AG08396 (cell line): ENCODE measurements at regions not wholly inside any gene's neighbourhood (a gene's known extent, or its start where the extent isn't known, plus 50 kb on each side); places are given as distances from the start of the nearest gene placed in this dataset.

Source experiments
- DNase-seq: peaks from one replicate; pipeline ENCODE4 v3.0.0; 2012; ENCODE audit warnings: low spot score, mixed read lengths

DNA sequence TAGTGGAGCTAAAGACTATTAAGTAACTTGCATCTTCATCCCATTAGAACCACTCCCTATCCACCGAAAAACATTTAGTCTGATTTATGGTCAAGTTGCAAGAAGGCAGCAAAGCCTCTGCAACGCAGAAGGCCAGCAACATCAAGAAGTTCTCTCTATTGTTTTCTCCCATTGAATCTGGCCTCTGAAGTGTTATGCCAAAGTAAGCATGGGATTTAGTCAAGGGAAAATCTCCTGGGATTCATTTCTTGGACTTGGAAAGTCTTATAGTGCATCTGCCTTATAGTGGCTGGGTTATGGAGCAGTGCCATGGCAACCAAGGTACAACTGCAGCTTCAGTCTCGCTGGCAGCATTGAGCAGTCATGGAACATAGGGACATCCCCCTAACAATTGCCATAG lies 87.7 kb upstream of the KRR1 start:
- DNase-seq, result no peak

DNA sequence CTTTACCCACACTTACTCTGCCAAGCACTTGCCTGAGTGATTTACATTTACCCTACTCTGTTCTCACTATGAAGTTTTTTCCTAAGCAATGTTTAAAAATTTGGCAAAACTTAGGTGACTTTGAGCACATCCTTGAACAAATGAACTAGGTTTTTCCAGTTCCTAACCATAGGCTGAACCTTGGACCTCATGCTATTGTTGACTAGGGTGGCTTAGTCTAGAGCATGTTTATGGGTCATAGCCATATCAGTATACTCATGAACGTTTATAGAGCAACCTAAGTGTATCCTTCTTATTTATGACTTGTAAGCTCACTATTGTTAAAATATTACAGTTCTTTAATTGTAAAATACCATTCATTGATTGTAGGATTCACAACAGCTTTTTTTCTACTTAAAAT lies 85.0 kb upstream of the KRR1 start:
- no peak for DNase-seq

DNA sequence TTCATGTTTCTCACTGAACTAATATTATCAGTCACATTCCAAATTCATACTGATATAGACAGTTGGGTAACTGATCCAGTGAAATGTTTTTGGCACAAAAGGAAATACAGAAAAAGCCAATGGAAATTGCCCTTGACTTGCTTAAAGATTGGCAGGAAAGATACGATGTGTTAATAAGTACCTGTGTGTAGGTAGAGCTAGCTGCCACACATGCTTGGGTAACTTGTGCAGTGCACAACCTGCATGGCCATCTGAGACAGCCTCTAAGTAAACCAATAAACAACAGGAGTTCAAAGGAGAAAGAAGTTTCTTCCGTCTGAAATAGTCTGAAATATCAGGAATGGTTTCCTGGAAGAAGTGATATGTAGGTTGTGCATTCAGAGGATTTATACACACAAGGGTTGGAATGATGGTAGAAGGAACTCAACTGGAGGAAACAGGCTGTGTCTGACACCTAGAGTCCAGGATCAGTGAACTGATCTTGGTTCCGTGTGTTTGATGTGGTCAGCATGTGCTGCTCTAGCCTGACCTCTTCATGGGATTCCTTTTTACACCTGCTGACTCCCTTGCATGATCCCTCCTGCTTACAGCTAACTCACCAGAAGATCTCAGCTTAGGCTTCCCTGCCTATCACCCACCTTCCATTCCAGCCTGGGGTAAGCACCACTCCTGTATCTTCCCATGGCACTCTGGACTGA lies 81.4 kb upstream of the KRR1 start:
- no peak for DNase-seq

DNA sequence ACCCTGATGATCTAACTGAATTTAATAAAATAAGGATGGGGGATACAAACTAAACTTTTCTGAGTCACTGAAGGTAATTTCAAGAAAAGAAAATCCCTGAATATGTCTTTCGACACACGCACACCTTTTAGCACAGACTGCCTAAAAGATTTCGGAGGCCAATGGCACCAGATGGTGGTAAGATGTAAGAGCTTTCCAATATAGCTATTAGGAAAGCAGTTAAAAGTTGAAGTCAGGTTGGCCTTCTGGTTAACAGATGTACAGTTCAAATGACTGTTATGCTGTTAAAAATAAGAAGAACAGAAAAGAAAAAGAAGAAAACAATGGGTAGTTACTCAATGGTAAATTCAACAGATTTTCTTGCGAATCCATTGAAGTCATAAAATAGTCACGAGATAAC lies 80.7 kb upstream of the KRR1 start:
- DNase-seq, result no peak

DNA sequence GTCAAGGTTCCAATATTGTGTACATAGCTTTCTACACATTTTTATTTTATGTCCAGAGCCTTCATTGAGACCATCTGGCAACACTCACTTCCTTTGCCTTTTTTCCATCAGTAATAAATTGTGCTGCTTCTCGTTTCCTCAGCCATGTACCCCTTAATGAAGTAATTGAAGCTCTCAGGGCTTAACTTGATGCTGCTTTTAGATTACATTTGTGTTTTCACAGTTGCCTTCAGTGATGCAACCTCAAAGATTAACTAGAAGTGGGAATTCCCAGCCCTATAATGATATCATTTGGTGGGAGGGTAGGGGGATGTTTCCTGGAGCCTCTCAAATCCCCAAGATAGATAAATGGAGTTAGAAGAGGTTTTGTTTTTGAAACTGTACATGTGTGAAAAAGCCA lies 80.2 kb upstream of the KRR1 start:
- DNase-seq, result no peak

DNA sequence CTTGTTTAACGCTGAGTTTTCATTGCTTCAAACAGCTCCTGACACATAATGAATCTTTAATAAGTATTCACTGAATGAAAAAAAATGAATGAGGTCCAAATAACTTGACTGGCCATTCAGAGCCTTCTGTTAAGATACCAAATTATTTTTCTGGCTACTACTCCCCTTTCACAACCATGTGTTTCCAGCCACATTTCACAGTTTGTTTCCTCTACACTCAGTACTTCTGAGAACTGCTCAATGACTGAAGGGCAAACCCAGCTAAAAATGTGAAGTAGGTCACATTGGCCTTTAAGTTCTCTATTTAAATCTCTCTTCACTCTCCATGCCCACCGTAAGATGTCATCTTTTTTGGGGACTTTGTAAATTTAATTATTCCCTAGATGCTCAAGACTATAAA lies 78.4 kb upstream of the KRR1 start:
- DNase-seq, result no peak

DNA sequence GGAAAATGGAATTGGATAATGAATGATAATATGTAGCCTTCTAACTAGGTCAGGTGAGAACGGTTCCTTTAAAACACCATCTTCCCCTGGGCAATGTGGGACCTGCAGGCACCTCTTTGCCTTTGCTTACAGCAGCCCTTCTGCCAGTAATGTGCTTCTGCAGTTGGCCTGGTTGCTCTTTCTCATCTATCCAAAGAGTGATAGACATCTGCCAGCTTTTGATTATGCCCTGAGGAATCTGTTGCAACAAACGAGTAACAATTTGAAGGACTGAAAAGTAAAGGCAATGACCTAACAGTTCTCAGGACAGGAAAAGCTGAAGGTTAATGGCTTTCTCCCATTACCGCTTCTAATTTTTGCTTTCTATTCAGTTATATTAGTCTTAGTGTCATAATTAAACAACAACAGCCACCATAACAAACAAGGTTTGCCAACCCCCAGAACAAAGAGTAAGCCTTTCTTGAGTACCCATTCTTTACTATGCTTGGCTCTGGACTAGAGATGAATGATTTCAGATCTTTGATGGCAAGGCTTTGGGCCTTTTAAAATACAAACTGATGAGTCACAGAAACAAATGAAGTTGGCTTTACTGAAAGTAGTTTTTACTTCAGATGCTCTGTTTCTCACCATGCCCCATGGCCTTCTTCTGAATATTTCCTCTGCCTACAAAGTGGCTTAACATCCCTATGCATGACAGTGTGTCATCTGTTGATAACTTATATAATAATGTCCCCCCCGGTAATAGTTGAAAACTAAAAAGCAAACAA lies 76.1 kb upstream of the KRR1 start:
- DNase-seq, result no peak

DNA sequence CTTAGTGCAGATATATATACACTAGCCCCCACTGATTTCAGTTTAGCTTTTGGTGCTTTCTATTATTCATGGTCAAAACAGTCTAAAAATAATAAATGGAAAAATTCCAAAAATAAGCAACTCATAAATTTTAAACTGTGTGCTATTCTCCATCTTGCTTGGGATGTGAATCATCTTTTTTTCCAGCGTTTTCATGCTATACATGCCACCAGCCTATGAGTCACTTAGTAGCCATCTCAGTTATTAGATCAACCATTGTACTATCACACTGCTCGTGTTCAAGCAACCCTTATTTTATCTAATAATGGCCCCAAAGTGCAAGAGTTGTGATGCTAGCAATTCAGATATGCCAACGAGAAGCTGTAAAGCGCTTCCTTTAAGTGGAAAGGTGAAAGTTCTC lies 73.9 kb upstream of the KRR1 start:
- DNase-seq, result peak; percentile 19

DNA sequence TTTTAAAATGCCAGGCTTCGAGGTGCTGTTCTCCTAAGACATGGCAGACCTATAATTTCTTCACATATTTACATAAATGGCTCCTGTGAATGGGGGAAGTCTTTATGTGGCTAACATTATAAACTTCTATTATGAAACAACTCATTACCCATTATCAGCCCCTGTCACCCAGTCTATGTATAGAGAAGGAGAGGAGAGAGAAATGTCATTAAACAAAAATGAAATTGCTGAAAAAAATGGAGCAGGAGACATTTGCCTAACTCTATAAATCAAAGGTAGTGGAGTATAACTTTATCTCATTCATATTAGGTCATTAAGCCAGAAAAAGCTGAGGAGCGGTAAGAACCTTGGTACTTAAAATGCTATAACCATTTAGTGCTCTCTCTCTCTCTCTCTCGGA lies 71.9 kb upstream of the KRR1 start:
- no peak for DNase-seq

DNA sequence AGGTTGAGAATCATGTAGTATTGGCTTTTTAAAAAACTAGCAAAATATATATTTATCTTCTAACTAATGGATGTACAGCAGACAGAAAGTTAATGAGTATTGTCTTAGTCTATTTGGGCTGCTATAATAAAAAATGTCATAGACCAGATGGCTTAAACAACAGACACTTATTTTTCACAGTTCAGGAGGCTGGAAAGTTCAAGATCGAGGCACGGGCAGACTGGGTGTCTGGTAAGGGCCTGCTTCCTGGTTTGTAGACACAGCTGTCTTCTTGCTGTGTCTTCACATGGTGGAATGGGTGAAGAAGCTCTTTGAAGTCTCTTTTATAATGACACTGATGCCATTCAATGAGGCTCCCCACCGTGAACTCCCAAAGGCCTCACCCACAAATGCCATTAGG lies 70.1 kb upstream of the KRR1 start:
- DNase-seq, result no peak

DNA sequence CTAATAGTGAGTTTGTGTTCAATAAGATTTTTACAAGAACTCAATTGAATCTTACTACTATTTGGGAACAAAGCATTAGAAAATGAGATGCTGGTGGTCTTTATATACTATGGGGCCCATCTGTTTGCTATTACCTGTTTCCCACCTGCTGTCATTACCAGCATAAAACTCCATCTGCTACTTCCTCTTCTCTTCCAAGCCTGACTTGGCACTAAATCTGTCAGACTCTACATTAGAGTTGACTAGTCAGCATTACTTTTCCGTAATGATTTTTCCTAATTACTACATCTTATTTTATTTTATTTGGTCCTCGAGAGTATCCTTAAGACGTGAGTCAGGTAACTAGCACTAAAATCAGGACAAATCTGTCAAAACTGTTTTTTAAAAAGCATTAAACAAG lies 68.1 kb upstream of the KRR1 start:
- DNase-seq, result no peak

DNA sequence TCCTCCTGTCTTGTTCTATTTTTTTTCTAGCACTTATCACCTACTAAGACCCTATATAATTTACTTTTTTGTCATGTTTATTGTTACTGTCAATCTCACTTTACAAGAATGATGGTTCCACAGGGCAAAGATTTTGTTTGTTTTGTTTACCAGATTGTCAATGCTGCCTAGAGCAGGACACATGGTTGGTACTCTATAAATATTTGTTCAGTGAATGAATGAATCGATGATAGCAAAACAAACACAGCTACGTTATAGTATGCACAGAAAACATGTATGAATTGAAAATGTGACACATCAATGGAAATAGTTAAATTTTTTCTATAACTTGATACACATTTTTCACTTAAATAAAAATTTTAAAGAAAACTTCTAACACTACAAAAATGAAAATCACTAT lies 67.1 kb upstream of the KRR1 start:
- DNase-seq, result no peak

DNA sequence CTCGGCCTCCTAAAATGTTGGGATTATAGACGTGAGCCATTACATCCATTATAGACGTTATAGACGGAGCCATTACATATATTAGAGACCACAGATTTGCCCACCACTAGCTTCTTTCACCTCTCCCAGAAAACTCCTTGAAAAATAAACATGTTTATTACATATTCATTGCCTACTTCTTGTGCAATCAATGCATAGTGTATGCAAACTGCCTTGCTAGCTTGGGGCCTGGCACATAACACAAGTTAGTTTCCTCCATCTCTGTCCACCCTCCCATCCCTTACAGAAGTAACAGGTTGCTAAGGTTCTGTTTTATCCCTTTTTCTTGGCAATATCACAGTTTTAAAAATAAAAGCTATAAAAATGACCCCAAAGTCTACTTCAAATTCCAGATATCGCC lies 66.4 kb upstream of the KRR1 start:
- no peak for DNase-seq

DNA sequence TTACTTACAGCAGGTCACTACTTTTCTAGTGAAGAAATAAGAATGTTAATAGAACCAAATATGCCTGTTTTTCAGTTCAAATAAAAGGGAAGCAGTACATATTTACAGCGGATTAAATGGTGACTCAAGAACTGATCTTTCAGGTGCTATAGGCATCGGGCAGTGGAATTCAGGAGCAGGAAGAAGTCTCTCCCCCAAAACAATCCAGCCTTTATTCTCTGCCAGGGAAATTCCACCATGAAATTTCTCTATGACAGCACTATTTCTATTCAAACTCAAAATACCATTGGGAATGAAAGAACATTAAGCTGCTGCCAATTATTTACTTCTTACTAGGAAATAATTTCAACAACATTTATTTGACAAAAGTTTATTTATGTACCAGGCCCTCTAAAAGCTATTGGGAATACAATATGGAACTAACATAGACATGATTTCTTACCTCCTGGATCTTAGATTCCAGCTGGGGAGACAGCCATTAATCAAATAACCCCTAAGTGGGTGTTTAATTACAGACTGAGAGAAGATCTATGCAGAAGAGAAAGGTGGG lies 60.3 kb upstream of the KRR1 start:
- DNase-seq, result no peak

DNA sequence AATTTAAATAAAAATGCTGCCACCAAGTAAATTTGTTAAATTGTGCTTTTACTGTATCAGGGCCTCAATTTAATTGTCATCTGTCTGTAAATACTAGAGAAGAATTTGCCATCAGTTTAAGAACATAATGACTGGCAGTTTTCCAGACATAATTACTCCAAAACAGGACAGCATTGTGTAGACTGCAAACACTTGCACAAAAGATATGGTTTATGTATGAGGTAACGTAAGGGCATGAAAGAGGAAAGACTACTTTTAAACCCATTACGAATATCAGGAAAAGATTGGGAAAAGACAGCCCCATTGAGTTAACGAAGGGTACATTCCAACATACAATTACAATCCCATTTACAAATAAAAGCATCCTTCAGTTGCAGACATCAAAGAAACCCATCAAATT lies 59.8 kb upstream of the KRR1 start:
- no peak for DNase-seq

DNA sequence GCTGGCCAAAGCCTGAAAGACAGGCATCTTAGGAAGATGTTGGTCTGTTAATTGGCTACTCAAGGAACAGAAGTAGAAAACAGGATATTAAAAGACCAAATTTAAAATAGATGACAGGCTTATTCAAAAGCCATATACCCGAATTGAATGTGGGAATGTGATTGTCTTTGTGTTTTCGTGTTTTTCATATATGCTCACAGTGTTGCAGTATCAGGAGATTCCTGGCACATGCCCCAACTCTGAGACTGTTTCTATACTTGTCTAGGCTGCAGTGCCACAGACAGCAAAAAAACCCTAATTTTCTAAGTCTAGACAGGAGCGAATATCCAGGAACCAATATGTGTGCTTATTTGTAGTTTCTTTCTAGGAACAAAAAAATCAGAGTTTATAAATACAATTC lies 57.4 kb upstream of the KRR1 start:
- DNase-seq, result no peak

DNA sequence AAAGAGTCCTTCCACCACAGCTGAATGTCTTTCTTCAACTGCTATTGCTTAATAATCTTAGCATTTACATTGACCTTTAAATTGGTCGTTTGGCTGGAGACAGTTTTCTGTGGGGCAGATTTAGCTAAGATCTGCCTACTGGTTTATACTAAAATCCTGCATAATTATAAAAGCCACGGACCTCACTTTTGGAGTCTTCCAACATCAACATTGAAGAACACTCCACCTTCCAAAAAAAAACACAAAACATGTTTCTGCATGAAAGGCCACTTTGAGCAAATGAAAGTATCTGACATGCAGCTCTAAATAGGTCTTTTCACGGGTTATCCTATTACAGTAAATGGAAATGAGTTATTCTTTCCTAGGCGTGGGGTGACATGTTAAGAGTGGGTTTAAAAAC lies 57.0 kb upstream of the KRR1 start:
- DNase-seq, result no peak

DNA sequence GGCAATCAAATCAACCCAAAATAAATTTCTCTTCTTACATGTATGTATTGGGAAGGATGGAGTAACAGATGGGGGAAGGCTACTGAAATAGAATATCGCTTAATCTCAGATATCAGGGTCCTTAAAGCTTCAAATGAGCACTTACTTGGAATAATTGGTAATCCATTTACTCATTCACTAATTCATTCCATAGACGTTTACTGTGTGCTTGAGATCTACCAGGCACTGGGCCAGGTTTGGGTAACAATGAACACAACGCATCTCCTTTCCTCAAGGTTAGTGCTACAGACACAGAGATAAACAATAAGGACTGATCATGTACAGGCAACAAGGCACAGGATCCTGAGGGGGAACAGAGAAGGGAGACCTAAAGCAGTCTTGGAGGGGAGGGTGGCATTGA lies 54.4 kb upstream of the KRR1 start:
- no peak for DNase-seq

DNA sequence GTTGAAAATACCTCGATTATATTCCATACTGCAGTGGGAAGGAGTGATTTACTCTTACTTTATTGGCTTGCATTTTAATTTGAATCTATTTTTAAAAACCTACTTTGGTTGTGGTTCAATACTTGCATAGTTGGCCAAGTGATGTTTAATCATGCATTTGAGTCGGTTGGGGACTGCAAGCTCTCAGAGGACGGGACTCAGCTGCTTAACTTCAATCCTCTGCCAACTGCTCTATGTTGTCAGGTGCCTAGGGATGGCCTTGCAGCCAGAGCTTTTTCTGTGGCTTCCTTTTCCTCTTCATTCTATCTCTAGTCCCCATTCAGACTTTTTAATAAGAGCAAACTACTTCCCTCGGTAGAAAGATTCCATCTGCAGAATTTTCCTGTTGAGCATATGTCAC lies 53.4 kb upstream of the KRR1 start:
- DNase-seq, result no peak

DNA sequence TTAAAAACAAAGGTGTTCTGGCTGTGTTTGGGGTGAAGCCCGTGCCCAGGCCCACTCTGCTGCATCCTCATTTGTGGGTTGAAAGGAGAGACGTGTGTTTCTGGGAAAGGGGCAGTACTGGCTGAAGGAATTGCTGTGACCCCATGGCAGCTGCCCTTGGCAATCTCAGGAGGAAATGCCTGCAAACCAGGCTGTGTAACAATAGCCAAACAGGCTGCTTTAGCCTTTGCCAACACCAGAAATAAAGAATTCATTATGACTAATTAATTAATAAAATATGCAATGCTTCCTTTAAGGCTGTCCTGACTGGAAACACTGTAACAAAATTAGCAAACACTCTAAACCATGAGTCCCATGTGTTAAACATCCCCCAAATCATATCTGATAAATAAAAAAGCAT lies 53.0 kb upstream of the KRR1 start:
- DNase-seq, result no peak

DNA sequence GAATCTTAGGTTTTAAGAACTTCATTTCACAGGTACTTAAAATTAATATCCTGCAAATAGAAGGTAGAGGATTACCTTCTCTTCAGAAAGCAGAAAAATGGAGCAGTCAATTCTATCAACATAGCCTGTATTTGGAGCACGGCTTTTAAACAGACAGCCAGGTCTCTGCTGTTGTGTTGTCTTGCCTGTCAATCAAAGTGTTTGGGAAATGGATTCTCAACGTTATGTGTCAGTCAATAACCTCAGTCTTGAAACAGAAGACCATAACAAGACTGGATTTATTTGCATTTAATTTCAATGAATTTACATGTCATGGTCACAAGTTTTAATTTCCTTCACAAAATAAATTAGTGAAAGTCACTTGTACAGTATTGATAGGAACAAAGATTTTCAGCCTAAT lies 51.9 kb upstream of the KRR1 start:
- DNase-seq, result no peak

DNA sequence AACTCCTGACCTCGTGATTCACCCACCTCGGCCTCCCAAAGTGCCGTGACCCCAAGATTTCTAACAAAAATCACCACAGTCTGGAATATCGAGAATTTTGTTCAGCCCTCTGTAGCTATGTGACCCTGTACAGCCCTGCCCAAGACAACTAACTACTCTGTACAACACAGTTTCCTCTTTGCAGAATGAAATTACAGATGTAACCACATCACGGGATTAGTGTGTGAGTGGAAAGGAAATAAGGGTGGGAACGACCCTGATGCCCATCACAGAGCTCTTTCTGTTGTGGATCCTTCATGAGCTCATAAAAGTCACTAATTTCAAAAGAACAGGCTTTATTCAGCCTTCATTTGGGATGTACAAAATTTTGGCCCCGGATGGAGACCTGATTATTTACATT lies 50.5 kb upstream of the KRR1 start:
- no peak for DNase-seq
